Activated CD4-positive, alpha-beta T cell treated with anti-CD3 and anti-CD28 coated beads, Interleukin-2, Interleukin-4, amounts not matched to agents 100 ng/mL and 50 ng/mL, durations not matched to agents 16 hours and 8 hours (primary cell): ENCODE measurements at regions not wholly inside any gene's neighbourhood (a gene's known extent, or its start where the extent isn't known, plus 50 kb on each side); places are given as distances from the start of the nearest gene placed in this dataset.
A peak's percentile ranks its signal among the peaks of the same experiment; 100 is the strongest.

Experiments used
- DNase-seq: peaks from one replicate; pipeline ENCODE4 v3.0.0-alpha.2; 2020; ENCODE audit warnings: low spot score

GRCh38 chr5:129341306-129341705, 118.8 kb upstream of the ADAMTS19 start:
- DNase-seq, result no peak

GRCh38 chr5:129342796-129343195, 117.3 kb upstream of the ADAMTS19 start:
- no peak for DNase-seq

DNA sequence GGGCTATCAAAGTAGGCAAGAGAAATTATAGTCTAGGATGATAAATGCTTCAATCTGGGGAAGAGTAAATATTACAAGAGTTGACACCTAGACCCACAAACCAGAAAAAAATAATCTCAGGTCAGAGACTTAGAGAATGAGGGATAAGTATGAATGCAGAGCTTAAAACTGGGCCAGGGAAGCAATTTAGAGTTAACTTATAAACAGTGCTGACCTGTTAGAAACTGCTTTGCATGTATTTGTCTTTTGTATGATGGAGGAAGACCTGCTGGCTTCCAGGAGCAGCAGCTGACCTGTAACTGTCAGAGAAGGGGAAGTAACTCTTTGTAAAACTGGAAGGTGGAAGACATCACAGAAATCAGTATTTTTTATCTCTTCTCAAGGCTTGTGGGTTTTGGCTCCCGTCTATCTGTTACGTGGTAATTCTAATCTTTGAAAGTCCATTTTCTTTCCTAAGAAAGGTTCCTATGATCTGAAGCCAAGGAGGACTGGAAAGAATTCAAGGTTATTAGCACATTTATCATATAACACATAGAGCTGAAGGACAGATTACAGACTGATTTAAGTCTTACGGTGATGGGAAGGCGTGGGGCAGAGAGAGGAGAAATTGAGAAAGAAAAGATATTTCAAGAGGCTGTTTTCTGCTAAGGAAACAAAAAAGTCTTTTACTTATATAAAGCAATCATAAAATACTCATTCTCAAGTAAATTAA, 114.7 kb upstream of the ADAMTS19 start:
- DNase-seq, result no peak

GRCh38 chr5:129356846-129357245, 103.3 kb upstream of the ADAMTS19 start:
- DNase-seq, result no peak

- no peak for DNase-seq
Observed at GRCh38 chr5:129358069-129358468, 102.0 kb upstream of the ADAMTS19 start.

DNA sequence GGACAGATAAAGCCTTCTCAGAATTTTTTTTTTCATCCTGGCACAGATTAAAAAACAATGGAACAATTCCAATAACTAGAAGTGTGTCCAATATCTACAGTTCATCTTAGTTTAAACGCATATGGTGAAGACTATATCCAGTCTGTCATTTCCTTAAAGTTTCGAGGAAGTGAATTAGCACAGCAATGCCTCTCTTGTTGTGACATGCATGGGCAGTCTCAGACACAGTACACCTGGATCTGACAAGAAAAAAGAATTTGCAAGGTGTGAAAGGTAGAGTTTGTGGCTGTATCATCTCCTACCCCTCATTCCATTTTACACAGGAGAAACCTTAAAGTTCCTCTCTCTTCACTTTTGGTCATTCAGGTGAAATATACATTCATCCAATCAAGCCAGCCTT, 100.6 kb upstream of the ADAMTS19 start:
- DNase-seq, result no peak

DNA sequence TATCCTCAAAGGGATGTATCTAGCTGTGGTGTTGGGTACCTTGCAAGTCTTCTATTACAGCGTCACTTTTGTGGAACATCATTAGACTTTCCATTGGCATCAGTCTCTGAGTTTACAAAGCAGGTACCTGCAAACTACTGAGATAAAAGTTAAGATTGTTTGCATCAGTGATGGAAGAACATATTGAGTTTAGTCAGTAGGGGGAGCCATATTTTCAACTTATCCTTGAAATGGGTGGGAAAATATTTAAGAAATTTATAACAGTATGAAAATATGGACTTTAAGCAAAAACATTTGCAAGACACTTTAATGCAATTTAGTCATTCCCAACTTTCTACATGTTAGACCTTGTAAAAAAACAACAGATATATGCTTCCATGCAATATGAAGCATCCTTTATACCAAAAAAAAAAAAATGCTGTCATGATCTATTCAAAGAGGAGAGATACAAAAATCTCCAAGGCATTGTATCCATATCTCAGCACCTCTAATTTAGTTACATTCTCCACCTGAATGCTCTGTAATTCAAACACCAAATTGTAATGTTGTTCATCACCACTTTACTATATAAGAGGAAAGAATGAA, 98.6 kb upstream of the ADAMTS19 start:
- DNase-seq, result peak; percentile 5

DNA sequence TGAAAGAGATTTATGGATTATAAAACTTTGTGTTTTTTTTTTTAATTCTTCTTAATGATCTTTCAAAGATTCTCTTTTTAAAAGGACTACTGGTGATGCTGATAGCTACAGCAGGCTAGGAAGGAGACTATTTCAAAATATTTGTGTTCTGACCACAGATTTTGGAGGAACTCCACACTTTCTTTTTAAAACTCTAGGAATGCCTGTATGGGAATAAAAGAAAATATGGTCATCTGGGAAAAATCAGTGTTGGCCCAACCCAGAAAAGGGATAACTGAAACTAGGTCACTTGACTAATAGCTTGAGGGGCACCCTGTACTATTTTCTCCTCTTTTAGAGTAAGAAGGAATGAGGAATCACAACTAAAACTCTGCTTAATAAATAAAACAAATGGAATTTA, 97.6 kb upstream of the ADAMTS19 start:
- DNase-seq, result no peak

GRCh38 chr5:129363991-129364390, 96.1 kb upstream of the ADAMTS19 start:
- DNase-seq, result no peak

DNA sequence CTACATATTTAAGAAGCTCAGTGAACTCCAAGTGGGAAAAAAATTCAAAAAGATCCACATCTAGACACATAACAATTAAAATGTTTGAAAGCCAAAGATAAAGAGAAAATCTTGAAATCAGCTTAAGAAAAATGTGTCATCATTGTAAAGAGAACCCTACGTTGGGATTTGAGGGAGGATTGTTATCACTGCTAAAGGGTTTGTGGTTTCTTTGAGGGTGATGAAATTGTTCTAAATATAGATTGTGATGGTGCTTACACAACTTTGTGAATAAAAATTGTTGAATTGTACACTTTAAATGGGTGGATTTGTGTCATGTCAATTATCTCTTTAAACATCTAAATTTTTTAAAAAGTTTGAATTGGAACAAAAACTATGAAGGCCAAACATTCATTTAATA, 92.2 kb upstream of the ADAMTS19 start:
- DNase-seq, result no peak

DNA sequence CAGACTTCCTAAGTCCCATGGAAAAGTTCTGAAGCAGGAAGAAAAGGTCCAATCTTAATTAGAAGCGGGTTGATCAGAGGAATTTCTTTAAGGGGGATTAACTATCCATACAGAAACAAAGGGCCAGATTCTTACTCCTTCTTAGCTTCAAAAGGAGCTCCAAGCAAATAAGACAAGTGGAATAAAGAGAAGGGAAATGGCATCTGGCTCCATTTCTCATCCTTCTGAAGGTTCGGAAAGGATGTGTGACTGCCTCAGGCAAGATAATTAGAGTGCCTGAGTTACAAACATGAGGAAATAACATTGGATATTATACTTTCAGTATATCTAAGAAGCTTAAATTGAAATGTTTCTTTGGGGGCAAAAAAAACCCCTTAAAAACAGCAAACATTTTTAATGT, 88.1 kb upstream of the ADAMTS19 start:
- no peak for DNase-seq

DNA sequence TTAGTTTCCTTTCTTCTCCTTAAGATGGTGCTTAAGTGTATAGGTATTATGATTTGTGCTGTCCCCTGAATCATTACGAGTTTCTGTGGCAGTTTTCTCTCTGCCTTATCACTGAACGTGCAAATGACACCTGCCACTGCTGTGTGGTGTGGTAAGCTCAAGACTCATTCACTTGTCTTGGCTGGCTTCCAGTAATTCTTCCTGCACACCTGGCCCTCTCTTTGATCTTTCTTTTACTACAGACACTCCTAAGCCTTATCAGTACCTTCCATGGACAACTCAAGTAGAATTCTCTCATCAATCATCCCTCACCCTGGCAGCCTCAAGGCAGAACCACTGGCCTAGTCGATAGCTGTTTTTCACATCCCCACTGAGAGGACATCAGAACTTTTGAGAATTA, 82.6 kb upstream of the ADAMTS19 start:
- no peak for DNase-seq

DNA sequence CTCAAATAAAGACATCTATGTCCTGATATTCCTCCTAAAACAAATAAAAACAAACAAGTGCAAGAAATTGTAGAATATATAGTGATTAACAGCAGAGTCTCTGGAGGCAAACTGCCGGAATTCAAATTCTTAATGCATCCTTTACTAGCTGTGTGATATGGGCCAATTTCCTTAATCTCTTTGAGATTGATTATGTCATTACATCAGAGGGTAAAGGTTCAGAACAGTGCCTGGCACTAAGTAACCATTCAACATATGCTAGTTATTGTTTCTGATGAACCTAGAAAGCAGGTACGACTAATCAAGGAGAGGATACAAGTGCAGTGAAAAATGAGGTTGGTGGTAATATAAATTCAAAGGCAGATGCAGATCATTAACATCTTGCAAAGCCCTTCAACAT, 81.1 kb upstream of the ADAMTS19 start:
- no peak for DNase-seq

DNA sequence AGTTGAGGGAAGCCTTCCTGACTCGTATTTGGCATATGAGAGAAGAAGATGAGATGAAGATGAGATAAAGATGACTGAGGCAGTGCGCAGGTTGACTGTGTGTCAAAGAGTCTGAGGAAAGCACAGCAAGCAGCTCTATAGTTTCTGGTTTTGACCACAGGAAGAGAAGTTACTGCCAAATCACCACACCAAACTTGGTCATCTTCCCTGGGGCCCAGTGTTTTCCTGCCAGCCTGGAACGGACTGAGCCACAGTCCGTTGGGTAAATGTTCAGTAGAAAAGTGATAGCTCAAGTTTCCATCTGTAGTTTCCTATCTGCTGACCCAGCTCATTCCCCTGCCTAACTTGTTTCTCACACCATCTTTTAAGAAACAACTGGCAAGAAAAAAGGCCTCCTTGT, 80.7 kb upstream of the ADAMTS19 start:
- no peak for DNase-seq

DNA sequence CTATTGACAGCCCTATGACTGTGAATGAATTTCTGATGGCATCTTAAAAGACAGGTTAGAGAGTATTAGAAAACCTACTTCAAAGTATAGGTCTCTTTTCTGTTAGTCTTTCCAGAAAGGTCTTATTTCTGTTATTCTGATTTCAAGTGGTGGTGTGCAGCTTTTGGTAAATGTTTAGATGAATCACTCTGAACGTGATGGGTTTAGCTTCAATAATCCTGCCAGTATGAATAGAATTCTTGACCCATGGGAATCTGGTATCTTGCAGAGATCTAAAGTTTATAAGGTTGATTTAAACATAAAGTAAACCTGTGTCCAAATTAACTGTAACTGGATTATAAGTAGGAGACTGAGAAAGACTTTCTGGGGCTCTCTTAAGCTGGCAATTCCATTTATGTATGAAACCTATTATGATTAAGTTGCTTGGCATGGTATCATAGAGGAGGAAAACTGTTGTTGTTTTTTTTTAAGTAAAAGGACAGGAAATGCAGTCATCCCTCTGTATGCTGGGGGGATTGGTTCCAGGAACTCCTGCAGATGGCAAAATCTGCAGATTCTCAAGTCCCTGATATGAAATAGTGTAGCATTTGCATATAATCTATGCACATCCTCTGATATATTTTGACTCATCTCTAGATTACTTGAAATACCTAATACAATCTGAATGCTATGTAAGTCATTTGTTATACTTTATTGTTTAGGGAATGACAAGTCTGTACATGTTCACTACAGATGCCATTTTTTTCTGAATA, 77.0 kb upstream of the ADAMTS19 start:
- DNase-seq, result no peak

DNA sequence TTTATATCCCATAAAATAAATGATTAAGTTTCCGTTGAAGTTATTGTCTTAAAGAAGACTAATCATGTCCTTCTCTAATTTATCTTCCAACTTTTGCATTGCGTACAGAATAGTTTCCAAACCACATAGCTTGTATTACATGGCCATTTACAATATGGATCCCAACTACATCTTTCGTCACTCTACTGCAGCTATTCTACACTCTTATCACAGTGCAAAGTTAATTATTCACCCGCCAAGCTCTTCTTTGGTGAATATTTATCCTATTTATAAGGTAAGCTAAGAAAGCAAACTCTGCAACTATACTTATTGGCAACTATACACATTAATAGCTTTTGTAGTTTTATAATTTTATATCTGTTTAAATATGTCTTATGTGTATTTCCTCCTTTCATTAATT, 75.9 kb upstream of the ADAMTS19 start:
- DNase-seq, result no peak

- DNase-seq, result no peak
Observed at GRCh38 chr5:129384736-129385135, 75.4 kb upstream of the ADAMTS19 start.

- DNase-seq, result no peak
Observed at GRCh38 chr5:129387944-129388343, 72.2 kb upstream of the ADAMTS19 start.

DNA sequence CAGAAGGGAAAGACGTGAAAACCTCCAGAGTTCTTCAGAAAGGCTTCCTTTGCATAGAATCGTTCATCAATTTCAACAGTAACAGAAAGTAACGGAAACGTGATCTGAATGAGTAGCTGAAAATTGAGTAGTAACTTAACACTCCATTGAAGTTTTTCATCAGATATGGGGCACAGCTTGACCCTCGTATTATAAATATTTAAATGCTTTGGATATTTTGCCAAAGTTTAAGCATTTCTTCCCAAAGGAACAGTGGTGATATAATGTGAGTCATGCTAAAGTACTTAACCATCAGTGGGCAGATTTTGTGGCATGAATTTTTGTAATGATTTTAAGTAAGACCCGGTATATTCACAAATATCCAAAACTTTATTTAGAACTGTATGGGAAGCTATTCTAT, 67.4 kb upstream of the ADAMTS19 start:
- DNase-seq, result no peak

DNA sequence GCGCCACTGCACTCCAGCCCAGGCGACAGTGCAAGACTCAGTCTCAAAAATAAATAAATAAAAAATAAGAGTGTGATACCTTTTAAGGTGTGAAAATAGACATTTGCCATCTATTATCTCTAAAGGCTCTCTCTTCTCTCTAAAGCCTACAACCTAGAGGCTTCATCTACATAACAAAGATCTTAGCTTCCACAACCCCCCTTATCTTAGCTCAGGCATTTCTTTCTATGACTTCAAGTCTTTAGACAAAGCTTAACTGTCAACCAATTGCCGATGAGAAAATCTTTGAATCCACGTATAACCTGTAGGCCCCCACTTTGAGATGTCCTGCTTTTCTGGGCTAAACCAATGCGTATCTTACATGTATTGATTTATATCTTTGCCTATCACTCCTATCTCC, 64.9 kb upstream of the ADAMTS19 start:
- no peak for DNase-seq

GRCh38 chr5:129398026-129398678, 61.9 kb upstream of the ADAMTS19 start:
- no peak for DNase-seq

DNA sequence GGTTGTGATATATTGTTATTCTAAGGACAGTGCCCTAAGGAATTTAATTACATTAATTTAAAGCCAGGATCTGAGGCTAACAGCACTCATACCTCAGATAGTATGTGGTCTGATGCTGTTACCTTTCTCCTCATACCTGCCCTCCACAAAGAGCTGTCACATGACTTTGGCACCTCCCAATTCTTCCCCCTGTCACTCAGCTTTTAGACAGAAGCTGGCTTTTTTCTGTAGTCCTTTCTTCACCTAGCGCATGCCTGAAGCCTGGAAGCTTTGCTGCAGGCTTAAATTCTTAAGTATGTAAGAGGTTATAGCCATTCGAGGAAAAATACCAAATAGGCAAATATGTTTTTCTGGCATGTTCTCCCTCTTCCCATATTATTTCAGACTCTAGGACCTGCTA, 61.0 kb upstream of the ADAMTS19 start:
- no peak for DNase-seq

- no peak for DNase-seq
Observed at GRCh38 chr5:129400395-129400983, 59.6 kb upstream of the ADAMTS19 start.
